ENCODE measurements at regions not wholly inside any gene's neighbourhood (a gene's known extent, or its start where the extent isn't known, plus 50 kb on each side); places are given as distances from the start of the nearest gene placed in this dataset.

GRCh38 chr16:86126891-86127290, 227.9 kb downstream of the IRF8 start:
- TF ChIP-seq CTCF (IDR thresholded peaks at IDR 0.05; ENCODE audit: insufficient read depth, low read length) (no peak), POLR2AphosphoS5 (IDR thresholded peaks at IDR 0.05; ENCODE audit: low read depth) (no peak)

Data from HL-60 (cell line).